GM12878 (cell line): ENCODE measurements at regions not wholly inside any gene's neighbourhood (a gene's known extent, or its start where the extent isn't known, plus 50 kb on each side); places are given as distances from the start of the nearest gene placed in this dataset.
A peak's percentile ranks its signal among the peaks of the same experiment; 100 is the strongest.

ENCODE experiments used
- ATAC-seq: fragments of 200-7000 bp; cut with Tn5 transposase; 3 replicates; pipeline ENCODE4 v1.9.1; 2020; ENCODE audit warnings: mild to moderate bottlenecking, moderate library complexity
- BruUV-seq: library from RNA; stranded (reverse); fragments of 400-500 nt; replicated peaks from 2 replicates; lab custom pipeline; 2021; lab: Mats Ljungman, UMichigan
- CTCF ChIA-PET: fragments of 300-600 bp; sonication (Branson Sonifier 250); formaldehyde crosslinking; extraction: SDS; loops from one replicate; lab custom pipeline; 2021; ENCODE audit warnings: inconsistent platforms; lab: Yijun Ruan, JAX
- POLR2A ChIA-PET: fragments of 350-600 bp; formaldehyde crosslinking; extraction: SDS; loops from one replicate; lab custom pipeline; 2021; ENCODE audit warnings: inconsistent platforms; lab: Charles Lee
- RAD21 ChIA-PET: fragments of 300-600 bp; sonication (Branson Sonifier 250); formaldehyde crosslinking; loops from one replicate; lab custom pipeline; 2023; ENCODE audit warnings: antibody characterized with exemption; ENCODE audit not compliant: unreplicated experiment; lab: Charles Lee
- SMC1A ChIA-PET: fragments of 300-600 bp; sonication (Branson Sonifier 250); formaldehyde crosslinking; loops from one replicate; lab custom pipeline; 2023; ENCODE audit not compliant: unreplicated experiment, uncharacterized antibody; lab: Charles Lee
- DNase-seq: peaks from one replicate; pipeline ENCODE4 v3.0.0-alpha.2; 2011; ENCODE audit warnings: low read depth, low spot score
- FAIRE-seq: peaks from 3 replicates; lab custom pipeline; 2011; peaks lifted over from hg19 to GRCh38; lab: Jason Lieb, UNC
- H2AFZ ChIP-seq: 2 replicates; pipeline ENCODE4 v1.6.0; 2011; ENCODE audit warnings: low read depth, low read length, control low read depth; ENCODE audit not compliant: control insufficient read depth
- H3K27ac ChIP-seq: 2 replicates; pipeline ENCODE4 v1.5.1; 2011; ENCODE audit warnings: control low read depth; ENCODE audit not compliant: control insufficient read depth, insufficient read depth
- H3K27me3 ChIP-seq, 2 experiments: replicated peaks in 1 of 2; 2 replicates each; pipeline versions ENCODE4 v1.6.0 to v1.6.1; 2011; ENCODE audit warnings: low read length in 1 of 2; ENCODE audit not compliant: control insufficient read depth in 2 of 2, insufficient read depth in 2 of 2
- H3K36me3 ChIP-seq, 2 experiments: 2 replicates each; pipeline ENCODE4 v1.5.1; 2011; ENCODE audit warnings: low read length in 1 of 2; ENCODE audit not compliant: control insufficient read depth in 2 of 2, insufficient read depth in 2 of 2
- H3K4me1 ChIP-seq: 2 replicates; pipeline ENCODE4 v1.6.1; 2011; ENCODE audit warnings: mild to moderate bottlenecking, low read length, moderate library complexity, mixed read lengths; ENCODE audit not compliant: control insufficient read depth, insufficient read depth
- H3K4me2 ChIP-seq: 2 replicates; pipeline ENCODE4 v1.6.0; 2011; ENCODE audit warnings: control low read depth; ENCODE audit not compliant: control insufficient read depth, insufficient read depth
- H3K4me3 ChIP-seq: fragments of 200-600 bp; sonication (generic); 2 replicates; pipeline ENCODE4 v1.5.1; 2016
- H3K79me2 ChIP-seq: 2 replicates; pipeline ENCODE4 v1.6.0; 2011; ENCODE audit warnings: low read length; ENCODE audit not compliant: control insufficient read depth, insufficient read depth
- H3K9ac ChIP-seq: 2 replicates; pipeline ENCODE4 v1.8.0; 2011; ENCODE audit warnings: low read length, control low read depth, mixed read lengths; ENCODE audit not compliant: control insufficient read depth, insufficient read depth
- H3K9me3 ChIP-seq: replicated peaks from 3 replicates; pipeline ENCODE4 v1.5.1; 2011; ENCODE audit warnings: mild to moderate bottlenecking, low read length; ENCODE audit not compliant: control insufficient read depth, insufficient read depth
- H4K20me1 ChIP-seq: 2 replicates; pipeline ENCODE4 v1.6.0; 2011; ENCODE audit not compliant: control insufficient read depth, insufficient read depth
- ATF2 ChIP-seq: IDR thresholded peaks from 2 replicates; pipeline ENCODE4 v1.6.1; 2012; ENCODE audit warnings: low read length, inconsistent platforms
- BHLHE40 ChIP-seq, 2 experiments: fragments of 450-650 bp in 1 of 2; IDR thresholded peaks; 2 replicates each; pipeline ENCODE4 v1.6.1; 2011 to 2017; ENCODE audit warnings: low read depth in 2 of 2, borderline replicate concordance in 1 of 2, improper control_type of control experiment in 1 of 2, low read length in 1 of 2, mild to moderate bottlenecking in 1 of 2
- EGR1 ChIP-seq, 2 experiments: IDR thresholded peaks; 1 replicate in 1 of 2; 2 replicates in 1 of 2; pipeline ENCODE4 v1.6.1; 2011 to 2012; ENCODE audit warnings: low read depth in 2 of 2, low read length in 2 of 2, borderline replicate concordance in 1 of 2, mild to moderate bottlenecking in 1 of 2, moderate library complexity in 1 of 2
- FOXM1 ChIP-seq: IDR thresholded peaks from 2 replicates; pipeline ENCODE4 v1.6.1; 2012; ENCODE audit warnings: low read depth, mild to moderate bottlenecking, inconsistent platforms, low read length, moderate library complexity
- HSF1 ChIP-seq: fragments of 150-350 bp; IDR thresholded peaks from 2 replicates; pipeline ENCODE4 v1.6.1; 2014; ENCODE audit warnings: mild to moderate bottlenecking, low read depth, low read length
- NKRF ChIP-seq: fragments of 450-650 bp; conservative IDR thresholded peaks from 2 replicates; pipeline ENCODE4 v1.6.1; 2017; ENCODE audit warnings: mild to moderate bottlenecking, moderate library complexity
- PAX5 ChIP-seq: IDR thresholded peaks from 2 replicates; pipeline ENCODE4 v1.6.1; 2011; ENCODE audit warnings: low read depth, low read length, borderline replicate concordance
- PKNOX1 ChIP-seq: fragments of 450-650 bp; IDR thresholded peaks from 2 replicates; pipeline ENCODE4 v1.6.1; 2016; ENCODE audit warnings: mild to moderate bottlenecking
- REST ChIP-seq: IDR thresholded peaks from 2 replicates; pipeline ENCODE4 v1.6.1; 2012; ENCODE audit warnings: mild to moderate bottlenecking, low read depth, low read length
- TARDBP ChIP-seq: IDR thresholded peaks from 2 replicates; pipeline ENCODE4 v1.6.1; 2016; ENCODE audit warnings: borderline replicate concordance
- ZBED1 ChIP-seq: IDR thresholded peaks from 2 replicates; pipeline ENCODE4 v1.6.1; 2016; ENCODE audit warnings: borderline replicate concordance
- ZSCAN29 ChIP-seq: fragments of 450-650 bp; IDR thresholded peaks from 2 replicates; pipeline ENCODE4 v1.6.1; 2017; ENCODE audit warnings: mild to moderate bottlenecking, moderate library complexity
- WGBS: methylation state at CpG from one replicate; pipeline ENCODE4 v1.1.6; 2016; ENCODE audit warnings: low lambda C conversion rate; ENCODE audit not compliant: insufficient replicate concordance, insufficient coverage; ENCODE audit errors: missing lambda C conversion rate; 5-methylcytosine and 5-hydroxymethylcytosine counted together
- in situ Hi-C: fragments of 300-500 bp; cut with MboI; formaldehyde crosslinking; loops from 9 replicates; pipeline ENCODE4 v1.14.3; 2018; ENCODE audit warnings: mixed read lengths
- intact Hi-C: fragments of 100-400 bp; cut with micrococcal nuclease; formaldehyde crosslinking; loops from one replicate; pipeline ENCODE4 v1.14.2; 2022; ENCODE audit not compliant: unreplicated experiment

- TF ChIP-seq ATF2 = no peak
- TF ChIP-seq BHLHE40 (IDR thresholded peaks at IDR 0.05; ENCODE audit: borderline replicate concordance in 1 of 2, low read depth in 2 of 2, low read length in 1 of 2) = no peak
- TF ChIP-seq ZSCAN29 = no peak
- TF ChIP-seq TARDBP = no peak
- no peak for TF ChIP-seq PAX5
- no peak for TF ChIP-seq PKNOX1
Observed at GRCh38 chr11:57883630-57884029, 122.0 kb downstream of the CTNND1 start (continued).

- H3K27ac ChIP-seq = no peak overlapping the region
- H3K4me1 ChIP-seq = no peaks in the 10 kb centered on the region
- RAD21 ChIA-PET = interaction anchor here (1.1 kb wide), 1 partner anchor 115 kb away, joined by 3 read pairs; no protein-coding TSS in a partner anchor
- H3K4me2 ChIP-seq = no peak overlapping the region
- no peak overlapping the region for H2AFZ ChIP-seq
- no peaks in the 10 kb centered on the region for H3K79me2 ChIP-seq
- no peak overlapping the region for H3K4me3 ChIP-seq
- FAIRE-seq = no peak
- H3K9ac ChIP-seq = no peak overlapping the region
- POLR2A ChIA-PET = interaction anchor here (0.7 kb wide), 1 partner anchor 628 kb away, joined by 3 read pairs; no protein-coding TSS in a partner anchor
- H3K9me3 ChIP-seq = no peaks in the 10 kb centered on the region
- intact Hi-C loops (loop anchor here (1.0 kb wide), 1 partner anchor 10 kb away; no protein-coding TSS in a partner anchor), in situ Hi-C loops (no loop called here)
- no peaks in the 10 kb centered on the region for H4K20me1 ChIP-seq
- WGBS = 16% methylated on average over 5 of the region's 5 CpGs
- no peak for DNase-seq
- no TSS peak for BruUV-seq
- CTCF ChIA-PET = interaction anchor here (0.8 kb wide), 1 partner anchor 400 kb away, joined by 3 read pairs; no protein-coding TSS in a partner anchor
- SMC1A ChIA-PET = no interaction called here
- no peaks in the 10 kb centered on the region for H3K36me3 ChIP-seq
- no peaks in the 10 kb centered on the region for H3K27me3 ChIP-seq
- no peak for ATAC-seq
- no peak for TF ChIP-seq HSF1
- TF ChIP-seq FOXM1 = no peak
- TF ChIP-seq ZBED1 = no peak
- TF ChIP-seq NKRF = no peak
- no peak for TF ChIP-seq EGR1 (IDR thresholded peaks at IDR 0.05; ENCODE audit: borderline replicate concordance in 1 of 2, low read depth in 2 of 2, low read length in 2 of 2)
- TF ChIP-seq REST = peak; percentile 95
Observed at GRCh38 chr11:57885298-57886050, 123.9 kb downstream of the CTNND1 start.
